Esophagus squamous epithelium (tissue), 5 donors: ENCODE measurements at regions not wholly inside any gene's neighbourhood (a gene's known extent, or its start where the extent isn't known, plus 50 kb on each side); places are given as distances from the start of the nearest gene placed in this dataset.

ENCODE experiments used
- DNase-seq: peaks from one replicate; lab custom pipeline; 2025; lab: John Stamatoyannopoulos, UW
- H3K27ac ChIP-seq, 4 donors: fragments of 200-600 bp; sonication (generic); one replicate each; pipeline ENCODE4 v1.5.1; 2016 to 2019; ENCODE audit warnings: mild to moderate bottlenecking in 1 of 4
- H3K27me3 ChIP-seq, 4 donors: fragments of 200-600 bp; sonication (generic); 1 replicate in 3 of 4; 2 replicates in 1 of 4; pipeline versions ENCODE4 v1.5.1 to v1.6.0; 2017 to 2021; ENCODE audit warnings: antibody characterized with exemption in 1 of 4
- H3K36me3 ChIP-seq, 3 donors: fragments of 200-600 bp; sonication (generic); one replicate each; pipeline ENCODE4 v1.5.1; 2016 to 2019
- H3K4me1 ChIP-seq, 3 donors: fragments of 200-600 bp; sonication (generic); one replicate each; pipeline ENCODE4 v1.5.1; 2017 to 2019
- H3K4me3 ChIP-seq, 4 donors: fragments of 200-600 bp; sonication (generic); 1 replicate in 3 of 4; 2 replicates in 1 of 4; pipeline ENCODE4 v1.5.1; 2016 to 2019; ENCODE audit warnings: mild to moderate bottlenecking in 2 of 4, moderate library complexity in 1 of 4
- H3K9me3 ChIP-seq, 3 donors: fragments of 200-600 bp; sonication (generic); one replicate each; pipeline ENCODE4 v1.5.1; 2016 to 2019
- CTCF ChIP-seq, 6 experiments: fragments of 450-650 bp in 4 of 6; fragments of 200-600 bp in 2 of 6; sonication (generic) in 2 of 6; IDR thresholded peaks; one replicate each; pipeline ENCODE4 v1.5.1; 2016 to 2019; ENCODE audit warnings: antibody characterized with exemption in 6 of 6, mild to moderate bottlenecking in 4 of 6, moderate library complexity in 4 of 6
- POLR2A ChIP-seq, 4 donors: fragments of 450-650 bp; IDR thresholded peaks; one replicate each; pipeline ENCODE4 v1.6.1; 2017; ENCODE audit warnings: antibody characterized with exemption in 4 of 4, mild to moderate bottlenecking in 4 of 4, moderate library complexity in 3 of 4
- WGBS, 2 donors: methylation state at CpG; one replicate each; pipeline ENCODE4 v1.1.5; 2018; 5-methylcytosine and 5-hydroxymethylcytosine counted together
- intact Hi-C: fragments of 100-400 bp; cut with DNase I; formaldehyde crosslinking; loops from one replicate; pipeline ENCODE4 v1.15.0; 2022
- donor health status: DM: yes; HTN: yes; CAD: no.

- H3K27ac ChIP-seq, result no peak overlapping the region
- WGBS, 2 donors, result 75 to 80% methylated on average over 1 of the region's 1 CpG
- intact Hi-C loops, result no loop called here
- no peaks in the 10 kb centered on the region for H3K27me3 ChIP-seq
- H3K36me3 ChIP-seq, result no peaks in the 10 kb centered on the region
- H3K4me1 ChIP-seq, result no peaks in the 10 kb centered on the region
- TF ChIP-seq CTCF (IDR thresholded peaks at IDR 0.05) (no peak), POLR2A (IDR thresholded peaks at IDR 0.05) (no peak)
- H3K9me3 ChIP-seq, result no peaks in the 10 kb centered on the region
- no peak for DNase-seq
- H3K4me3 ChIP-seq, result no peak overlapping the region
These were observed 241.4 kb downstream of the HHIPL2 start for GRCh38 chr1:222306512-222306911.

- Histone ChIP-seq H3K4me1 (no peaks in the 10 kb centered on the region), H3K36me3 (no peaks in the 10 kb centered on the region), H3K27ac (no peak overlapping the region), H3K9me3 (no peaks in the 10 kb centered on the region), H3K27me3 (no peaks in the 10 kb centered on the region), H3K4me3 (no peak overlapping the region)
- DNase-seq, result no peak
- TF ChIP-seq CTCF (IDR thresholded peaks at IDR 0.05) (no peak), POLR2A (IDR thresholded peaks at IDR 0.05) (no peak)
- intact Hi-C loops, result no loop called here
These were observed 241.9 kb downstream of the HHIPL2 start for GRCh38 chr1:222306011-222306410.

- no peaks in the 10 kb centered on the region for H3K4me1 ChIP-seq
- H3K36me3 ChIP-seq, result no peaks in the 10 kb centered on the region
- H3K27ac ChIP-seq, result no peak overlapping the region
- 69 to 75% methylated on average over 2 of the region's 2 CpGs for WGBS, 2 donors
- TF ChIP-seq POLR2A (IDR thresholded peaks at IDR 0.05) (no peak), CTCF (IDR thresholded peaks at IDR 0.05) (no peak)
- intact Hi-C loops, result no loop called here
- H3K9me3 ChIP-seq, result no peaks in the 10 kb centered on the region
- H3K27me3 ChIP-seq, result no peaks in the 10 kb centered on the region
- DNase-seq, result no peak
- H3K4me3 ChIP-seq, result no peak overlapping the region
These were observed 246.3 kb downstream of the HHIPL2 start for GRCh38 chr1:222301652-222302051.

- no peaks in the 10 kb centered on the region for H3K9me3 ChIP-seq
- no peaks in the 10 kb centered on the region for H3K4me1 ChIP-seq
- TF ChIP-seq POLR2A (IDR thresholded peaks at IDR 0.05) (no peak), CTCF (IDR thresholded peaks at IDR 0.05) (no peak)
- H3K27ac ChIP-seq, result no peak overlapping the region
- DNase-seq, result no peak
- no peaks in the 10 kb centered on the region for H3K36me3 ChIP-seq
- no peak overlapping the region for H3K4me3 ChIP-seq
- intact Hi-C loops, result no loop called here
- H3K27me3 ChIP-seq, result no peaks in the 10 kb centered on the region
- 53 to 56% methylated on average over 1 of the region's 1 CpG for WGBS, 2 donors
These were observed 248.4 kb downstream of the HHIPL2 start for GRCh38 chr1:222299524-222299923.

GRCh38 chr1:222290866-222291265, 257.0 kb downstream of the HHIPL2 start:
- DNase-seq, result no peak
- Histone ChIP-seq H3K4me1 (peaks cover 0 to 19% (median 14%) of the 10 kb centered on the region in 3 donors), H3K27me3 (no peaks in the 10 kb centered on the region), H3K9me3 (no peaks in the 10 kb centered on the region), H3K36me3 (no peaks in the 10 kb centered on the region), H3K4me3 (no peak overlapping the region), H3K27ac (no peak overlapping the region)
- TF ChIP-seq POLR2A (IDR thresholded peaks at IDR 0.05) (no peak), CTCF (IDR thresholded peaks at IDR 0.05) (no peak)
- intact Hi-C loops, result no loop called here
- 83 to 94% methylated on average over 2 of the region's 2 CpGs for WGBS, 2 donors
